A172 (cell line): ENCODE measurements at regions not wholly inside any gene's neighbourhood (a gene's known extent, or its start where the extent isn't known, plus 50 kb on each side); places are given as distances from the start of the nearest gene placed in this dataset.
"Not testable (repeated sequence)": the region's sequence is repeated elsewhere in the genome, so short reads cannot be mapped to it uniquely, and the experiment has no call there.

ENCODE experiments used
- DNase-seq: peaks from one replicate; pipeline ENCODE4 v3.0.0-alpha.2; 2015; ENCODE audit warnings: low spot score

DNA sequence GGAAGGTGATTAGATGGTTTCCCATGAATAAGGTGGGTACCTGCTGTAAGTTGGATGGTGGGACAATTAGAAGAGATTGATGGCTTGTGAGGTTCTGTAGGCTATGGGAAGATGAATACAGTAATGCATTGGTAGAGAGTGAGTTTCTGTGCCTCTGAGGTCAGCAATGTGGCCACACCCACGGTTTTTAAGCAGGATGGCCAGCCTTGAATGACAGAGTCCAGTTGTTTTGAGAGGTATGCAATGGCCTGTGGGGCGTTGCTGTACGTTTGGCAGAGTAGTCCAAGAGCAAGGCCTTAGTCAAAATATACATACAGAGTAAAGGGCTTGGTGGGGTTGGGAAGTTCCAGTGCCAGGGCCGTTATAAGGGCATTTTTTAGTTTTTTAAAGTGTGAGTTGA, 235.6 kb upstream of the C9orf72 start:
- DNase-seq = no peak

GRCh38 chr9:27817747-27818146, 244.5 kb upstream of the C9orf72 start:
- no peak for DNase-seq

GRCh38 chr9:27818348-27818747, 245.1 kb upstream of the C9orf72 start:
- DNase-seq = no peak

DNA sequence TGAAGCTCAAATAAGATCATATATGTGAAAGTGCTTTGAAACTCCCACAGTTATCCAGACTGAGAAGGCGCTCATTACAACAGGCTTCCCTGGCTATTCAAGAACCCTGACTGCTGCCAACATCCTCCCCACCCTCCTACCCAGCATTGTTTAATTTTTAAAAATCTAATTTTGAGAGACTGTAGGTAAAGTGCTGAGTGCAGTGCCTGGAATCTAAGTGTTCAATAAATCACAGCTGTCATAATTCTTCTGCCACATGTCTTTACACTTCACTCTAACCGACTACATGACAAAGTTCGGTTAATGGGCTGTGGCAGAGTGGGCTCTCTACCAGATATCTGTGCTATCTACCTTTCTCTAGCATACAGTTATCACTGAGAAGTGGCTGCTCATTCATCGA, 255.6 kb upstream of the C9orf72 start:
- DNase-seq = no peak

GRCh38 chr9:27829621-27830020, 256.3 kb upstream of the C9orf72 start:
- DNase-seq = no peak

DNA sequence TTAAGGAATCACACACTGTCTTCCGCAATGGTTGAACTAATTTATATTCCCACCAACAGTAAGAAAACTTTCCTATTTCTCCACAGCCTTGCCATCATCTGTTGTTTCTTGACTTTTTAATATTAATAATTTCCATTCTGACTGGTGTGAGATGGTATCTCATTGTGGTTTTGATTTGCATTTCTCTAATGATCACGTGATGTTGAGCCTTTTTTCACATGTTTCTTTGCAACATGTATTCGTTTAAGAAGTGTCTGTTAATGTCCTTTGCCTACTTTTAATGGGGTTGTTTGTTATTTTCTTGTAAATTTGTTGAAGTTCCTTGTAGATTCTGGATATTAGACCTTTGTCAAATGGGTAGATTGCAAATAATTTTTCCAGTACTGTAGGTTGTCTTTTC, 258.8 kb upstream of the C9orf72 start:
- not testable (repeated sequence) for DNase-seq

GRCh38 chr9:27835286-27835685, 262.0 kb upstream of the C9orf72 start:
- no peak for DNase-seq

- no peak for DNase-seq
Observed at GRCh38 chr9:27835746-27836145, 262.5 kb upstream of the C9orf72 start.

GRCh38 chr9:27836661-27837401, 263.6 kb upstream of the C9orf72 start:
- DNase-seq = no peak

- no peak for DNase-seq
Observed at GRCh38 chr9:27838876-27839275, 265.6 kb upstream of the C9orf72 start.

- DNase-seq = not testable (repeated sequence)
Observed at GRCh38 chr9:27839767-27840166, 266.5 kb upstream of the C9orf72 start.

DNA sequence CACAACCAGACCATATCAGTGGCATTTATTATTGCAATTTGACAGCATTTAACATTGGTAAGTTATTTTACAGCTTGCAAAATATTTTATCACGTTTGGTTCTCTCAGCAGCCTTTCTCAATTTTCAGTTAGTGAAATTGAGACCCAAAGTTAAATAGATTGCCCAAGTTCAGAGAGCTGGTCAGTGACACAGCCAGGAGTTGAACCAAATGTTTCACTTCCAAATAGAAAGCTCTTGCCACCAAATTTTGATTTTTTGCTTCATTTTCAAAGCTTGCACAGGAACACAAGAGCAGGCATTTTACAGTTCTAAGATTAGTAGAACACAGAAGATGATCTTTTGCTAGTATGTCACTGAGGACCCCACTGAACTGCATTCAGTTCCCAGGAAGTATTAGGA, 271.5 kb upstream of the C9orf72 start:
- DNase-seq = no peak

GRCh38 chr9:27847380-27847779, 274.1 kb upstream of the C9orf72 start:
- no peak for DNase-seq

GRCh38 chr9:27847818-27848217, 274.5 kb upstream of the C9orf72 start:
- no peak for DNase-seq

GRCh38 chr9:27848315-27848714, 275.0 kb upstream of the C9orf72 start:
- no peak for DNase-seq

DNA sequence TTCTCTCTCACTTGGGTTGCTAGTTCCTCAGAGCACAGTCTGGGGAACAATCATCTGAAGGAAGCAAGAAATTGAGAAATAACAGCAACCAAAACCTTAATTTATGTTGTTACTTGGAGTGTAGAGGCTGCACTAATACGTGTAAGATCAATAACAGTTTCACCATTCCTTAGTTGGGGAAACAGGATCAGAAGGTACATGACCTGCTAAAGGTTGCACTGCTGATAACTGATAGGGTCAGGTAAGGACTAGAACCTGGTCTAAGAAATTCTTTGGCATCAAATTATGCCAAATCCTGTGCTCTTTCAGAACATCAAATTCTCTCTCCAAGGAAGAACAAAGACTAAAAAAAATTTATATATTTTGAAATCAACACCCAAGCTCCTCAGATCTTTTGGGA, 278.6 kb upstream of the C9orf72 start:
- DNase-seq = no peak

DNA sequence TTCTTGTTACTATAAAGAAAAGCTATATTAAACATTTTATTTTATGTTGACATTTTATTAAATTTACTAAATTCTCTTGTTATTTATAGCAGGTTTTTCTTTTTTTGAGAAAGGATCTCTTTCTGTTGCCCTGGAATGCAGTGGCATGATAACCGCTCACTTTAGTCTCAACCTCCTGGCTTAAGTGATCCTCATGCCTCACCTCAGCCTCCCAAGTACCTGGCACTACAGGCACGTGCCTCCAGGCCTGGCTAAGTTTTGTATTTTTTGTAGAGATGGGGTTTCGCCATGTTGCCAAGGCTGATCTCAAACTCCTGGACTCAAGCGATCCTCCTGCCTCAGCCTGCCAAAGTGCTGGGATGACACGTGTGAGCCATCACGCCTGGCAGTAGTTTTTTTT, 280.2 kb upstream of the C9orf72 start:
- no peak for DNase-seq

DNA sequence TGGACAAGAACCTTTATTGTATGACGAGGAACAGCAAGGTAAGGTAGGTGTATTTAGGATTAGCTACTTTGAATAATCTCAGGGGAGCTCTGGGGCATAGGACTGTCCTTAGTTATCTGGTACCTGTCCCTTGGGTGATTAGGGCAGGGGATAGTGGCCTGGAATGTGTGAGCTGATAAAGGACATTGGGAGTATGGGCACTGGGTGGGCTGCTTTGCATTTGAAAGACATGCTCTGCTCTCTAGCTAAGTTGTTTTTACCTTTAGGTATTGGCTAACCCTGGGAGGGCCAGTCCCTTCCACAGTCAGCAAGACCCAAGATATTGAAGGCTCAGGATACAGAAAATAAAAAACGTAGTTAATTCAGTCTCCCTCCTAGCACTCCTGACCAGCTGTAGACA, 282.8 kb upstream of the C9orf72 start:
- no peak for DNase-seq

GRCh38 chr9:27856748-27857147, 283.5 kb upstream of the C9orf72 start:
- DNase-seq = no peak

- peak; percentile 33 for DNase-seq
Observed at GRCh38 chr9:27861887-27862286, 288.6 kb upstream of the C9orf72 start.

GRCh38 chr9:27864644-27865438, 291.6 kb upstream of the C9orf72 start:
- DNase-seq = peak; percentile 57

DNA sequence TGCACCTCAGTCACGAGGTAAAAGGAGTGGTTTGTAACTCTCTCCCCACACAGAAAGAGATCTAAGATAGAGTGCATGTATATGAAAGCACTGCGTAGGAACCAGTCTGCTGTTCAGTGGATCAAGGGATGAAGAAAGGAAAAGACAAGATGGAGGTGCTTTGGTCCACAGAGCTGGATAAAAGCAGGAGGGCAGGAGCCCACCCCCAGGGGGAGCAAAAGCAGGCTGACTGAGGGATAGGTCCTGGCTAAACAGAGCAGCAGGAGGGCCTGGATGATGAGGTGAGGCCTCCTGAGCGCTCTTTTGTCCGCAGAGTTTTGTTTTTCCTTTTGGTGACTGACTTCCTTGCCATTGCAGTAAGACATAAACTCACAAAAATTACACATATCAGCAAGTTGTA, 293.5 kb upstream of the C9orf72 start:
- DNase-seq = no peak

DNA sequence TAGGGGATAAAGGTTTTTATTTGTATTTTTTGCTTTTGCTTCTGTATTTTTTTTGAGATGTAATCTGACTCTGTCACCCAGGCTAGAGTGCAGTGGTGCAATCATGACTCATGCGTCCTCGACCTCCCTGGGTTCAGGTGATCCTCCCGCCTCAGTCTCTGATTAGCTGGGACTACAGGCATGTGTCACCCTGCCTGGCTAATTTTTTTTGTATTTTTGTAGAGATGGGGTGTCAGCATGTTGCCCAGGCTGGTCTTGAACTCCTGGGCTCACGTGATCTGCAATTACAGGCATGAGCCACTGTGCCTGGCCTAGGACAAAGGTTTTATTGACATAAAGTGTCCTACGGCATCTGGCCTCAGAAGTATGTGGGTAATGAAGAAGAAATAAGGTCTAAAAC, 297.1 kb upstream of the C9orf72 start:
- no peak for DNase-seq
